IMR-90 (cell line): ENCODE measurements at regions not wholly inside any gene's neighbourhood (a gene's known extent, or its start where the extent isn't known, plus 50 kb on each side); places are given as distances from the start of the nearest gene placed in this dataset.

Source experiments
- ATAC-seq: fragments of 200-7000 bp; cut with Tn5 transposase; 2 replicates; pipeline ENCODE4 v1.9.1; 2020; ENCODE audit warnings: low read depth, mild to moderate bottlenecking, moderate library complexity
- BruUV-seq: library from RNA; stranded (reverse); fragments of 400-500 nt; replicated peaks from 2 replicates; lab custom pipeline; 2021; lab: Mats Ljungman, UMichigan
- CTCF ChIA-PET: fragments of 300-600 bp; formaldehyde crosslinking; extraction: SDS; loops from one replicate; lab custom pipeline; 2021; ENCODE audit warnings: antibody characterized with exemption; lab: Yijun Ruan, JAX
- POLR2A ChIA-PET: fragments of 300-600 bp; sonication (Branson Sonifier 250); formaldehyde crosslinking; loops from one replicate; lab custom pipeline; 2022; ENCODE audit warnings: antibody characterized with exemption; ENCODE audit not compliant: unreplicated experiment; lab: Charles Lee
- DNase-seq: peaks from one replicate; pipeline ENCODE4 v3.0.0; 2013
- H2AFZ ChIP-seq: replicated peaks from 2 replicates; pipeline ENCODE3; 2013; ENCODE audit warnings: low read length, mild to moderate bottlenecking; ENCODE audit not compliant: poor library complexity
- H2AK5ac ChIP-seq: 2 replicates; pipeline ENCODE4 v1.6.1; 2013; ENCODE audit warnings: low read depth, low read length, inconsistent platforms
- H2AK9ac ChIP-seq: replicated peaks from 2 replicates; pipeline ENCODE3; 2013; ENCODE audit warnings: mild to moderate bottlenecking, low read depth, low read length, moderate library complexity; ENCODE audit not compliant: poor library complexity
- H2BK120ac ChIP-seq: 2 replicates; pipeline ENCODE4 v1.6.1; 2013; ENCODE audit warnings: low read depth, low read length, inconsistent platforms
- H2BK15ac ChIP-seq: 3 replicates; pipeline ENCODE4 v1.6.1; 2013; ENCODE audit warnings: low read depth, low read length, inconsistent platforms
- H2BK20ac ChIP-seq: 2 replicates; pipeline ENCODE4 v1.6.1; 2013; ENCODE audit warnings: low read depth, mild to moderate bottlenecking, inconsistent platforms, low read length, moderate library complexity
- H2BK5ac ChIP-seq: 2 replicates; pipeline ENCODE4 v1.6.1; 2013; ENCODE audit warnings: mild to moderate bottlenecking, low read depth, low read length, inconsistent platforms; ENCODE audit not compliant: poor library complexity, severe bottlenecking
- H3K14ac ChIP-seq: replicated peaks from 2 replicates; pipeline ENCODE4 v1.6.1; 2013; ENCODE audit warnings: low read depth, low read length, inconsistent platforms
- H3K18ac ChIP-seq: 2 replicates; pipeline ENCODE4 v1.6.1; 2013; ENCODE audit warnings: low read depth, low read length, control low read depth
- H3K23ac ChIP-seq: 2 replicates; pipeline ENCODE4 v1.6.1; 2013; ENCODE audit warnings: low read depth, low read length, inconsistent platforms
- H3K27ac ChIP-seq: 2 replicates; pipeline ENCODE4 v1.5.1; 2013; ENCODE audit warnings: mild to moderate bottlenecking, control low read depth, low read length; ENCODE audit not compliant: insufficient read depth
- H3K27me3 ChIP-seq: 2 replicates; pipeline ENCODE4 v1.6.1; 2013; ENCODE audit warnings: low read length; ENCODE audit not compliant: control insufficient read depth, insufficient read depth
- H3K36me3 ChIP-seq: 2 replicates; pipeline ENCODE4 v1.6.1; 2013; ENCODE audit warnings: low read length, mixed read lengths; ENCODE audit not compliant: control insufficient read depth, insufficient read depth
- H3K4ac ChIP-seq: 2 replicates; pipeline ENCODE4 v1.6.1; 2013; ENCODE audit warnings: low read depth, low read length, inconsistent platforms
- H3K4me1 ChIP-seq: 2 replicates; pipeline ENCODE4 v1.6.1; 2013; ENCODE audit warnings: low read length, mixed read lengths; ENCODE audit not compliant: control insufficient read depth, insufficient read depth
- H3K4me2 ChIP-seq: 2 replicates; pipeline ENCODE4 v1.6.1; 2013; ENCODE audit warnings: low read depth, mild to moderate bottlenecking, control low read depth, low read length, moderate library complexity
- H3K4me3 ChIP-seq: 2 replicates; pipeline ENCODE4 v1.5.1; 2013; ENCODE audit warnings: low read depth, mild to moderate bottlenecking, control low read depth, low read length, moderate library complexity; ENCODE audit not compliant: insufficient read depth
- H3K56ac ChIP-seq: 2 replicates; pipeline ENCODE4 v1.6.1; 2013; ENCODE audit warnings: low read length, inconsistent platforms; ENCODE audit not compliant: insufficient read depth; ENCODE audit errors: extremely low read depth
- H3K79me1 ChIP-seq, 2 experiments: 2 replicates each; pipeline ENCODE4 v1.6.1; 2013; ENCODE audit warnings: low read length in 2 of 2, inconsistent platforms in 1 of 2, low read depth in 1 of 2
- H3K9ac ChIP-seq: 2 replicates; pipeline ENCODE4 v1.6.1; 2013; ENCODE audit warnings: low read depth, low read length, control low read depth
- H3K9me1 ChIP-seq: 2 replicates; pipeline ENCODE4 v1.6.1; 2013; ENCODE audit warnings: low read length, inconsistent platforms; ENCODE audit not compliant: insufficient read depth
- H3K9me3 ChIP-seq: 2 replicates; pipeline ENCODE4 v1.6.1; 2013; ENCODE audit warnings: low read length; ENCODE audit not compliant: control insufficient read depth, insufficient read depth
- H4K20me1 ChIP-seq: 2 replicates; pipeline ENCODE4 v1.6.1; 2013; ENCODE audit warnings: low read length, inconsistent platforms; ENCODE audit not compliant: insufficient read depth
- H4K5ac ChIP-seq: 2 replicates; pipeline ENCODE4 v1.6.1; 2013; ENCODE audit warnings: mild to moderate bottlenecking, low read depth, low read length, control low read depth
- H4K8ac ChIP-seq, 2 experiments: 2 replicates each; pipeline ENCODE4 v1.6.1; 2013; ENCODE audit warnings: low read depth in 2 of 2, low read length in 2 of 2, control low read depth in 1 of 2, inconsistent platforms in 1 of 2
- H4K91ac ChIP-seq: 2 replicates; pipeline ENCODE4 v1.6.1; 2013; ENCODE audit warnings: low read depth, low read length, inconsistent platforms; ENCODE audit not compliant: insufficient read depth
- CEBPB ChIP-seq: IDR thresholded peaks from 2 replicates; pipeline ENCODE4 v1.6.1; 2012; ENCODE audit warnings: low read depth, low read length, improper control_type of control experiment
- CHD1 ChIP-seq: IDR thresholded peaks from 2 replicates; pipeline ENCODE4 v1.6.1; 2012; ENCODE audit warnings: low read depth, low read length, improper control_type of control experiment
- FOS ChIP-seq: fragments of 150-350 bp; IDR thresholded peaks from 2 replicates; pipeline ENCODE4 v1.6.1; 2016; ENCODE audit warnings: low read depth, low read length
- NFE2L2 ChIP-seq: fragments of 150-350 bp; IDR thresholded peaks from 2 replicates; pipeline ENCODE4 v1.6.1; 2016; ENCODE audit warnings: low read depth, mild to moderate bottlenecking, low read length
- RAD21 ChIP-seq: IDR thresholded peaks from 2 replicates; pipeline ENCODE4 v1.6.1; 2012; ENCODE audit warnings: low read length, improper control_type of control experiment
- RCOR1 ChIP-seq: IDR thresholded peaks from 2 replicates; pipeline ENCODE4 v1.6.1; 2012; ENCODE audit warnings: mild to moderate bottlenecking, low read length, improper control_type of control experiment; ENCODE audit not compliant: insufficient replicate concordance
- RFX5 ChIP-seq: IDR thresholded peaks from 2 replicates; pipeline ENCODE4 v1.8.0; 2012; ENCODE audit warnings: low read depth, mild to moderate bottlenecking, low read length, moderate library complexity
- SMC3 ChIP-seq: fragments of 150-350 bp; IDR thresholded peaks from 2 replicates; pipeline ENCODE4 v1.6.1; 2016; ENCODE audit warnings: low read depth, mild to moderate bottlenecking, antibody characterized with exemption, low read length, moderate library complexity
- WGBS, 2 experiments: methylation state at CpG; one replicate each; pipeline versions ENCODE4 v1.1.5 to v1.1.7; 2013; ENCODE audit warnings: missing lambda C conversion rate in 2 of 2; ENCODE audit not compliant: insufficient read length in 1 of 2; ENCODE audit errors: extremely low coverage in 2 of 2; 5-methylcytosine and 5-hydroxymethylcytosine counted together
- dilution Hi-C: fragments of 300-500 bp; cut with HindIII; formaldehyde crosslinking; loops from one replicate; pipeline ENCODE4 v1.14.3; 2018; ENCODE audit warnings: low sequenced_read_pairs; ENCODE audit not compliant: unreplicated experiment
- in situ Hi-C: fragments of 300-500 bp; cut with MboI; formaldehyde crosslinking; loops from 3 replicates; pipeline ENCODE4 v1.14.3; 2019; ENCODE audit warnings: low sequenced_read_pairs, inconsistent platforms, mixed read lengths
- intact Hi-C: fragments of 100-400 bp; cut with micrococcal nuclease; formaldehyde crosslinking; loops from 2 replicates; pipeline ENCODE4 v1.10.0; 2022
- TF ChIP-seq, protein P1 (sequence below): conservative IDR thresholded peaks from 2 replicates; pipeline ENCODE4 v1.5.1; 2012; ENCODE audit warnings: mild to moderate bottlenecking, low read depth, low read length, improper control_type of control experiment

DNA sequence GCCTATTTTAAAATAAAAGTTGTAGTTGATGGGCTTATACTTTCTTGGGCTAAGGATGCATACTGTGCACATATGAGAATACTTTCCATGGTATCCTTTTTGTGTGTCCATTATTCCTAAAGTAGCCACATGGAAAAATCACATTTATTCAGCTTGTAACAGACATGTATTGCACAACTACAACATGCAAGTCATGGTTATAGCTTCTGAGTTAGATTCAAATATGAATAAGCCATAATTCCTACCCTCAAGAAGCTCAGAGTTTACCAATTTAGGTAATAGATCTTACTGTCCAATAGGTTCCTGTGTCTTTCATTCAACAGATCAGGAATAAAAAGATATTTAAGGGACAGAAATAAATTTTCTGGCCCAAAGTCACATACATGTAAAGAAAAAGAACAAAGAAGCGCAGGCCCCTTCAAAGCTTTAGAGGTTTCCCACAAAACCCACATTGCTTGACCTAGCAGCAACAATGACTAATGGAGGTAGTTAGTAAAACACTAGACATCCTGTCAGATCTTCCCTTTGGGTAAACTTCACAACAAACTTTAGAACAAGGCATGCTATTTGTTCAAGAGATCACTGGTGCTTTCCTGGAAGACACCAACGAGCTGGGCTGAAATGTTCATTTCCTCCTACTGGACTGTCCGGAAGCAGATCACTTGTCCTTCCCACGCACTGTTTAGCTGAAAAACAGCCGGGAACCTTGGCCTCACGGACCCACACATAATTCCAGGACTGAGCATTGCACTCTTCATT lies 78.4 kb upstream of the ITGA1 start:
- H3K4me2 ChIP-seq, result no peak overlapping the region
- peak overlapping the region; percentile 5 for H2AFZ ChIP-seq
- no peak overlapping the region for H2AK9ac ChIP-seq
- intact Hi-C loops (no loop called here), dilution Hi-C loops (no loop called here), in situ Hi-C loops (no loop called here)
- H2AK5ac ChIP-seq, result no peak overlapping the region
- H2BK20ac ChIP-seq, result no peak overlapping the region
- WGBS, 2 experiments, result no CpG with 5 or more reads among the region's 6 CpGs
- peaks cover 2% of the 10 kb centered on the region; the same call in 1 of the 2 replicates for H3K4me1 ChIP-seq
- H3K9ac ChIP-seq, result no peak overlapping the region
- H2BK120ac ChIP-seq, result no peak overlapping the region
- H3K14ac ChIP-seq, result no peak overlapping the region
- no peak overlapping the region for H3K4me3 ChIP-seq
- no peak overlapping the region for H3K27ac ChIP-seq
- H3K79me1 ChIP-seq, result no peaks in the 10 kb centered on the region
- peak; percentile 32; the same call in 1 of the 2 replicates for ATAC-seq
- H3K36me3 ChIP-seq, result no peaks in the 10 kb centered on the region
- no peak overlapping the region for H3K4ac ChIP-seq
- no peak overlapping the region for H3K18ac ChIP-seq
- H4K91ac ChIP-seq, result no peak overlapping the region
- peak; percentile 42 for DNase-seq
- ChIA-PET POLR2A (no interaction called here), CTCF (interaction anchor here (0.6 to 1.2 kb wide), 2 partner anchors 15 to 17 kb away, joined by 4 read pairs; no protein-coding TSS in a partner anchor)
- no peak overlapping the region for H3K23ac ChIP-seq
- no peak for TF ChIP-seq CHD1
- TF ChIP-seq RCOR1, result no peak
- 0 out of 2 replicates have a peak, but pooled peaks have one; percentile 33 for TF ChIP-seq NFE2L2
- TF ChIP-seq SMC3, result no peak
- TF ChIP-seq, protein P1, sequence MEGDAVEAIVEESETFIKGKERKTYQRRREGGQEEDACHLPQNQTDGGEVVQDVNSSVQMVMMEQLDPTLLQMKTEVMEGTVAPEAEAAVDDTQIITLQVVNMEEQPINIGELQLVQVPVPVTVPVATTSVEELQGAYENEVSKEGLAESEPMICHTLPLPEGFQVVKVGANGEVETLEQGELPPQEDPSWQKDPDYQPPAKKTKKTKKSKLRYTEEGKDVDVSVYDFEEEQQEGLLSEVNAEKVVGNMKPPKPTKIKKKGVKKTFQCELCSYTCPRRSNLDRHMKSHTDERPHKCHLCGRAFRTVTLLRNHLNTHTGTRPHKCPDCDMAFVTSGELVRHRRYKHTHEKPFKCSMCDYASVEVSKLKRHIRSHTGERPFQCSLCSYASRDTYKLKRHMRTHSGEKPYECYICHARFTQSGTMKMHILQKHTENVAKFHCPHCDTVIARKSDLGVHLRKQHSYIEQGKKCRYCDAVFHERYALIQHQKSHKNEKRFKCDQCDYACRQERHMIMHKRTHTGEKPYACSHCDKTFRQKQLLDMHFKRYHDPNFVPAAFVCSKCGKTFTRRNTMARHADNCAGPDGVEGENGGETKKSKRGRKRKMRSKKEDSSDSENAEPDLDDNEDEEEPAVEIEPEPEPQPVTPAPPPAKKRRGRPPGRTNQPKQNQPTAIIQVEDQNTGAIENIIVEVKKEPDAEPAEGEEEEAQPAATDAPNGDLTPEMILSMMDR, result no peak
- no peak for TF ChIP-seq RAD21
- no peak for TF ChIP-seq RFX5
- TF ChIP-seq FOS, result no peak
- TF ChIP-seq CEBPB, result peak; percentile 88
- H4K20me1 ChIP-seq, result no peaks in the 10 kb centered on the region
- no peak overlapping the region for H2BK15ac ChIP-seq
- BruUV-seq, result no TSS peak
- no peak overlapping the region for H3K56ac ChIP-seq
- 0 out of 2 replicates have a peak, but pooled peaks cover 4% of the 10 kb centered on the region for H3K9me1 ChIP-seq
- no peak overlapping the region for H2BK5ac ChIP-seq
- H4K5ac ChIP-seq, result no peak overlapping the region
- H3K27me3 ChIP-seq, result no peaks in the 10 kb centered on the region
- H3K9me3 ChIP-seq, result no peaks in the 10 kb centered on the region
- H4K8ac ChIP-seq, result no peak overlapping the region
